Bronchial epithelial cell (primary cell): ENCODE measurements at regions not wholly inside any gene's neighbourhood (a gene's known extent, or its start where the extent isn't known, plus 50 kb on each side); places are given as distances from the start of the nearest gene placed in this dataset.

Experiments
- DNase-seq: peaks from one replicate; pipeline ENCODE4 v3.0.0-alpha.2; 2010; ENCODE audit warnings: low read depth
- FAIRE-seq: peaks from 2 replicates; lab custom pipeline; 2011; peaks lifted over from hg19 to GRCh38; lab: Jason Lieb, UNC
- H3K27me3 ChIP-seq: 2 replicates; pipeline ENCODE4 v1.5.1; 2011; ENCODE audit warnings: low read length; ENCODE audit not compliant: control insufficient read depth, insufficient read depth
- H3K36me3 ChIP-seq: 2 replicates; pipeline ENCODE4 v1.5.1; 2011; ENCODE audit warnings: low read length; ENCODE audit not compliant: control insufficient read depth, insufficient read depth
- H3K4me3 ChIP-seq: 2 replicates; pipeline ENCODE4 v1.5.1; 2011; ENCODE audit warnings: mild to moderate bottlenecking, low read depth, low read length, control low read depth
- CTCF ChIP-seq: IDR thresholded peaks from 2 replicates; pipeline ENCODE4 v1.5.1; 2011; ENCODE audit warnings: mild to moderate bottlenecking, moderate library complexity, low read length, control low read depth, inconsistent platforms; ENCODE audit not compliant: insufficient read depth, severe bottlenecking

GRCh38 chr3:112746675-112747280, 99.9 kb downstream of the CD200R1L start:
- TF ChIP-seq CTCF = no peak
- H3K27me3 ChIP-seq = no peaks in the 10 kb centered on the region
- no peaks in the 10 kb centered on the region for H3K36me3 ChIP-seq
- FAIRE-seq = no peak
- H3K4me3 ChIP-seq = no peak overlapping the region
- DNase-seq = peak; percentile 64

GRCh38 chr3:112745567-112746248, 101.0 kb downstream of the CD200R1L start:
- DNase-seq (no peak), FAIRE-seq (no peak)
- Histone ChIP-seq H3K36me3 (no peaks in the 10 kb centered on the region), H3K4me3 (no peak overlapping the region), H3K27me3 (no peaks in the 10 kb centered on the region)
- TF ChIP-seq CTCF = no peak

GRCh38 chr3:112744825-112745566, 101.7 kb downstream of the CD200R1L start:
- Histone ChIP-seq H3K27me3 (no peaks in the 10 kb centered on the region), H3K36me3 (no peaks in the 10 kb centered on the region), H3K4me3 (no peak overlapping the region)
- DNase-seq (no peak), FAIRE-seq (peak; percentile 23)
- TF ChIP-seq CTCF = no peak

- no peaks in the 10 kb centered on the region for H3K36me3 ChIP-seq
- no peaks in the 10 kb centered on the region for H3K27me3 ChIP-seq
- no peak for TF ChIP-seq CTCF
- FAIRE-seq (no peak), DNase-seq (no peak)
- H3K4me3 ChIP-seq = no peak overlapping the region
Measured at GRCh38 chr3:112744106-112744505, 102.6 kb downstream of the CD200R1L start.

- Histone ChIP-seq H3K4me3 (no peak overlapping the region), H3K27me3 (no peaks in the 10 kb centered on the region), H3K36me3 (no peaks in the 10 kb centered on the region)
- no peak for DNase-seq
- no peak for TF ChIP-seq CTCF
- no peak for FAIRE-seq
Measured at GRCh38 chr3:112742934-112743333, 102.0 kb upstream of the CCDC80 start.
